ENCODE measurements at regions not wholly inside any gene's neighbourhood (a gene's known extent, or its start where the extent isn't known, plus 50 kb on each side); places are given as distances from the start of the nearest gene placed in this dataset.
A peak's percentile ranks its signal among the peaks of the same experiment; 100 is the strongest.
"Not testable (repeated sequence)": the region's sequence is repeated elsewhere in the genome, so short reads cannot be mapped to it uniquely, and the experiment has no call there.

- no peak for DNase-seq (ENCODE audit: low read depth)
Measured at GRCh38 chr11:90558328-90558865, 335.5 kb upstream of the CHORDC1 start.

- DNase-seq (ENCODE audit: low read depth): no peak
Measured at GRCh38 chr11:90556606-90557005, 333.8 kb upstream of the CHORDC1 start.

DNA sequence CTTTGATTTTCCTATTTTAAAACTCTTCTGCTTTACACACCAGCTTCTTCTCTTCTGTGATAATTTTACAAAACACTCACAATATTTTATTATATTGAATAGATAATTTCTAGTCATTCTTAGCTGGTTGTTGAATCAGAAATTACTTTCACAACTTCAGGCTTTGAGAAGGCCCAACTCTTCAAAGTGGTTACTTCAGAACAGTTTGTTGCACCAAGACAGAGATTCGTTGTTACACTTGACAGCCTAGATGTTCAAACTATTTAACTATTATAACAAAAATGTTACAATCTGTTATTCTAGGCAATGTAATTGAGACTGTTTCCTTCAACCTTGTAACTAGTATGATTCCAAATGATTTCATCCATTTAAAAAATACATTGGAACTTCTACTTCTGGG lies 333.2 kb upstream of the CHORDC1 start:
- no peak for DNase-seq (ENCODE audit: low read depth)

DNA sequence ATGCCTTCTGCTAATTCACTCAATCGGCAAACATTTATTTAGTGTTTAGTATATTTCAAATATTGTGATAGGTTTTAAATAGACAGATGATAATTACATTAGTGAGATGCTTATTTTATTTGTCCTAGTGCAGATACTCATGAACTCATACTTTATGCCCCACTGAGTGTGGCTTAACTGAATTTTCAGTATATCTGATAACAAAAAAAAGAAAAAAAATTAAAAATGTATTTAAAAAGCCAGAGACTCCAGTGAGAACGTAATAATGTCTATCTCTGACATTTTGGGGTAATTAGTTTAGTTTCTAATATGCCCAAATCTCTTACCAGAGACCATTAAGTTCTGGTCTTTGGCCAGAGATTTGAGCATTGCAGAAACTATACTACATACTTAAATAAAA lies 332.6 kb upstream of the CHORDC1 start:
- DNase-seq (ENCODE audit: low read depth): no peak

GRCh38 chr11:90542092-90542491 lies 319.2 kb upstream of the CHORDC1 start:
- DNase-seq (ENCODE audit: low read depth): no peak

DNA sequence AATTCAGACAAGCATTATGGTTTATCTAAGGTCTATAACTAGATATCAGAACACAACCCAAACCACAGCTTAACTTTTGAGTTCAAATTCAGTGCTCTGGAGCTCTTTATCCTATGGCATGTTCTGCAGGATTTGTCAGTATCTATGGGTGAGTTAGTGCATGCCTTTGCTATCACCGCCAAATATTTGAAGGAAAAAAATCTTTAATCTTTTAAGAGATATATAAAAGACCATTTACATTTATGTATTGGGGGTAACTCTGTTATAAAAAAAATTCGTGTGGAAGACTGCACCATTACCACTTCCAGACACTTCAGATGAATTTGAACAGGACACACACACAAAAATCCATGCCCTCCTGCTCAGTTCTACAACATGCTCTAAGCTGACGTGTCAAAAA lies 313.5 kb upstream of the CHORDC1 start:
- no peak for DNase-seq (ENCODE audit: low read depth)

DNA sequence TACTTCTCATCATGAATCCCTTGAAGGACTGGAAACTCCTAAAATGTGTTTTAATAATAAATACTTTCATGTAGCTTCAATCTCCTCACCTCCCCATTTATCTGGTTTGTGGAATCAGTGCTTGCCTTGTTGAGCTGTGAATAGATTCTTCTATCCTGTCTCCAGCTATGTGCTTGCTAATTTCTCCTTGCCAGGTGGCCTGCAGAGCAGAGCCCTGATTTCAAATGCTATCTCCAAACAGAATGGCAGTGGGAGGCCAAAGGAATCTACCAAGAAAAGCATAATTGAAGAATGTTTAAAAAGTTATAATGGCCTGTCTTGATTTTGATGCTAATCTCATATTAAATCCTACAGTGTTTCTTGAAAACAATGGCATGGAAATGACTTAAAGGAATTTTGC lies 309.3 kb upstream of the CHORDC1 start:
- DNase-seq (ENCODE audit: low read depth): no peak

DNA sequence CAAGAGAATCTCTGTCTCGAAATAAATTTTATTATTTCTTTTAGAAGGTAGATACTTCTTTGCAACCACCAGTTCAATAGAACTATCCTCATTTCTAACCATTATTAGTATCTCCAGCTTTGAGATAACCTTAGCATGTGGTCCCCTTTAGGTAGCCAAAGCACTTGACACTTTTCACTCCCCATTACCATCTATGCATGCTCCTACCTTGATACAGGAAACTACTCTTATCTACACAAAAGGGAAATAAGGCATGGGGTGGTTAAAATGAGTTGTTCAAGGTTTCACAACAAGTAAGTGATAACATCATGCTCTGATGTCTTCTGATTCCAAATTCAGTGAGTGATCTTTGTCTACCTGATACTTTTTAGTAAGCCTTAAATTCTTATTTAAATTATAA lies 308.2 kb upstream of the CHORDC1 start:
- no peak for DNase-seq (ENCODE audit: low read depth)

DNA sequence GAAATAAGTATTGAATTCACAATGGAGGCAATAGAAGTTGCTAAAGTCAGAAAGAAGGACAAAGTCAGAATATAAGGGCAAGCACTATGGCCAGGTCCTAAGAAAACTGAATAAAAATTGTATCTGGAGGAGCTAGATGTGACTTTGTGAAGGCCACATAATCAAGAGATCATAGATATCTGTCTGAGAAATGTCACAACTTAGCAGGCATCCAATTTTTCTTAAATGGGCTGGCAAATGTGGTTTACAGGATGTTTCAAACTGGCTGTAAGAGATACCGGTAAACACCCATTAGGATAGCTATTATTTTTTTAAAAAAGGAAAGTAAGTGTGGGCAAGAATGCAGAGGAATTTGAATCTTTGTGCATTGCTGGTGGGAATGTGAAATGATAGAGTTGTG lies 303.1 kb upstream of the CHORDC1 start:
- DNase-seq (ENCODE audit: low read depth): no peak

DNA sequence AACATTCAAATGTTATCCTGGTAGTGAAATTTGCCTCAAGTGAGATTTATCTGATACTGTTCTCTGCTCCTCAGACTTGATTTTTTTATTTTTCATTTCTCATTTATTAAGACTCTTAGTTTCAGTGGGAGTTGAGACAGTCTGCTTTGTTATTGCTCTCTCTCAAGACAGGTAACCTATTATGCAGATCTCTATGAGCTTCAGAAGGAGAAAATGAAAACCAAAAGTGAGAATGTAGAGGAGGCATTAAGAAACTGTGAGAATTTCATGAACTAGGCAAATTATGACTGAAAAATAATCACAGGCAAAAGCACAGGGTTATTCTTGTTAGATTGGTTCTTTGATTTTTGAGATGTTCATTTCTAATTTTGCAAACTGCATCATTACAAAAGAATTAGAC lies 290.0 kb upstream of the CHORDC1 start:
- no peak for DNase-seq (ENCODE audit: low read depth)

- DNase-seq (ENCODE audit: low read depth): no peak
Measured at GRCh38 chr11:90510839-90511238, 288.0 kb upstream of the CHORDC1 start.

- no peak for DNase-seq (ENCODE audit: low read depth)
Measured at GRCh38 chr11:90500922-90501568, 278.2 kb upstream of the CHORDC1 start.

DNA sequence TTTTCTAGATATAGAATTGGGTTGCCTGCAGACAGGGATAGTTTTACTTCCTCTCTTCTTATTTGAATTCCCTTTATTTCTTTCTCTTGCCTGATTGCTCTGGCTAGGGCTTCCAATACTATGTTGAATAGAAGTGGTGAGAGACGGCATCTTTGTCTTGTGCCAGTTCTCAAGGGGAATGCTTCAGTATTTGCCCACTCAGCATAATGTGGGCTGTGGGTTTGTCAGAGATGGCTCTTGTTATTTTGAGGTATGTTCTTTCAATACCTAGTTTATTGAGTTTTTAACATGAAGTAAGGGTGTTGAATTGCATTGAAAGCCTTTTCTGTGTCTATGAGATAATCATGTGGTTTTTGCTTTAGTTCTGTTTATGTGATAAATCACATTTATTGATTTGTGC lies 273.9 kb upstream of the CHORDC1 start:
- no peak for DNase-seq (ENCODE audit: low read depth)

DNA sequence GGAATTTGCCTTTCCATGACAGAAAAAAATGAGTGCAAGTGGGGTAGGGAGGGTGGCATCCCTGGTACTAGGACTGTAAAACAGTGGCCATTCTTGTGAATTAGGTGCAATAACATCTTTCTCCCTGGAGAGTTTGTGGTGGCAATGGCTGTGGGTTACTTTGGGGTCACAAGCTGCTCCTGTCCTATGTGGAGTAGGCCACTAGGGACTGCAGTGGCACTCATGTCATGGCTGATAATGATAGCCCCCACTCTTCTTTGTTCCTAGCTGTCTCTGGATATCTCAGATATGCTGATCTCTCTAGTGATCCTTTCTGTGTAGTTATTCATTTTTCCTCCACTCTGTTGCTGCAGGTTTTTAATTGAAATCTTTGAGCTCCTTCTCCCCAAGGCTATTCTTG lies 270.5 kb upstream of the CHORDC1 start:
- no peak for DNase-seq (ENCODE audit: low read depth)

GRCh38 chr11:90491466-90491865 lies 268.6 kb upstream of the CHORDC1 start:
- DNase-seq (ENCODE audit: low read depth): no peak

DNA sequence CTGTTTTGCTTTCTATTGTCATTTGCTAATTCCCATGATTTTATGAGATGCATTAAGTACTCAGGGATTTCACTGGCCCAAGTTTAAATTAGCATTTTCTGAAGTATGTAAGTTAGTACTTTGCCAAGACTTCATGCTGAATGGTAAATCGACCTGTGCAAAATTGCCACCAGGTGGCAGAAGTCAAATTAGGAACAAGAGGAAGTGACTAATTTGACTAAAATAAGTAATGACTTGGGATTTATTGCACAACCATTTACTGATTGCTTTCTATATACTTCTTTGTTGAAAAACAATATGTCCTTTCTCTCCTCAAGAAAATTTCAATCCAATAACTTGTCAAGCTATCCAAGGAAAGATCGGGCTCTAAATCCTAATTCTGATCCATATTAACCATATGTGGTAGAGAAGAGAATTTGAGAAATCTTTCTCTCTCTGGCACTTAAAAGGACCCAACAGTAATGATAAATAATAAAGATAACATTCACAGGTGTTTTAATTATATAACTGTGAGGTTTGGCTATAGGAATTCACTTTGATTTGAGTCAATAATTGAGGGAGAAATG lies 253.7 kb upstream of the CHORDC1 start:
- DNase-seq (ENCODE audit: low read depth): peak; percentile 2

DNA sequence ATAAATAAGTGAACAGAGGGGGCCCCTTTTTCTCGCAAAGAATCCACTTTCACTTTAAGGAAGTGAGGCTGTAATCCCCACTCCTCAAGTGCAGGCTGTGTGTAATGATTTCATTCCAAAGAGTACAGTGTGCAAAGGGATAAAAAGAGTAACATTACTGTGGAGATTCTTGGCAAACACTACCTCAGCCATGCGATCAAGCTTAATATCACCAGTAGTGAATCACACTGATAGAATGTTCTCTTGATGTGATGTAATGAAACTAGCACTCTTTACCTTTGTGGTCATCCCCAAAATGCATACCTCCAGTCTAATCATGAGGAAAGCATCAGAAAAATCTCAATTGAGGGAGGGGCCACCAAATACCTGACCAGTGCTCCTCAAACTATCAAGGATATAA lies 246.1 kb upstream of the CHORDC1 start:
- no peak for DNase-seq (ENCODE audit: low read depth)

DNA sequence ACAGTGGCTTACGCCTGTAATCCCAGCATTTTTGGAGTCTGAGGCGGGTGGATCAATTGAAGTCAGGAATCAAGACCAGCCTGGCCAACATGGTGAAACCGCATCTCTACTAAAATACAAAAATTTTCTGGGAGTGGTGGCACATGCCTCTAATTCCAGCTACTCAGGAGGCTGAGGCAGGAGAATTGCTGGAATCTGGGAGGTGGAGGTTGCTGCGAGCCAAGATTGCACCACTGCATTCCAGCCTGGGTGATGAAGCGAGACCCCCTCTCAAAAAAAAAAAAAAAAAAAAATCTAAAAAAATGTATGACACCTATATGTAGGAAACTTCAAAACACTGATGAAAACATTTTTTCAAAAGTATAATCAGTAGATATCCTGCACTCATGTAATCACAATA lies 242.7 kb upstream of the CHORDC1 start:
- DNase-seq (ENCODE audit: low read depth): no peak

GRCh38 chr11:90455347-90455920 lies 232.6 kb upstream of the CHORDC1 start:
- DNase-seq (ENCODE audit: low read depth): not testable (repeated sequence)

GRCh38 chr11:90453525-90453924 lies 230.7 kb upstream of the CHORDC1 start:
- DNase-seq (ENCODE audit: low read depth): no peak

DNA sequence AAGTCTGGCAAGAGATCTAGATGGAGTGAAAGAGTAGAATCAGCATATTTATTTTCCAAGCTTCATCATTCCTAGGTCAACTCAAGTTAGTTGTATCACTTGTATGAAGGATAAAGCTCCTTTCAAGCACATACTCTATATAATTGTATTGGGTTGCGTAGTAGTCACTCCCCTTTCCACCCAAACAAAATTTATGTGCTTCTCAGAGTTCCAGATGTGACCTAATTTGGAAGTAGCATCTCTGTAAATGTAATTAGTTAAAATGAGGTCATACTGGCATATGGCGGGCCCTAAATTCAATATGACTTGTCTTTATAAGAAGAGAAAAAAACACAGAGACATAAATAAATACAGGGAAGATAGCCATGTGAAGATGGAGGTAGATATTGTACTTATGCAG lies 226.8 kb upstream of the CHORDC1 start:
- DNase-seq (ENCODE audit: low read depth): no peak

GRCh38 chr11:90448256-90448655 lies 225.4 kb upstream of the CHORDC1 start:
- DNase-seq (ENCODE audit: low read depth): no peak

GRCh38 chr11:90447618-90448017 lies 224.8 kb upstream of the CHORDC1 start:
- no peak for DNase-seq (ENCODE audit: low read depth)

GRCh38 chr11:90446207-90446606 lies 223.4 kb upstream of the CHORDC1 start:
- DNase-seq (ENCODE audit: low read depth): no peak

All from activated T-cell treated with anti-CD3 and anti-CD28 coated beads for 48 hours (primary cell).